Endothelial cell of umbilical vein (primary cell): ENCODE measurements at regions not wholly inside any gene's neighbourhood (a gene's known extent, or its start where the extent isn't known, plus 50 kb on each side); places are given as distances from the start of the nearest gene placed in this dataset.

Source experiments
- BruUV-seq: library from RNA; stranded (reverse); fragments of 400-500 nt; replicated peaks from 2 replicates; lab custom pipeline; 2021; lab: Mats Ljungman, UMichigan
- CTCF ChIA-PET: fragments of 300-600, 350-600 bp; sonication (Branson Sonifier 250); formaldehyde crosslinking; loops from one replicate; lab custom pipeline; 2021; ENCODE audit warnings: antibody characterized with exemption, inconsistent platforms; lab: Charles Lee
- POLR2A ChIA-PET: fragments of 300-600, 350-600 bp; sonication (Branson Sonifier 250); formaldehyde crosslinking; loops from one replicate; lab custom pipeline; 2021; ENCODE audit warnings: antibody characterized with exemption, inconsistent platforms; lab: Charles Lee
- DNase-seq: peaks from one replicate; pipeline ENCODE4 v3.0.0-alpha.2; 2011; ENCODE audit warnings: low read depth, low spot score
- FAIRE-seq: peaks from 2 replicates; lab custom pipeline; 2011; peaks lifted over from hg19 to GRCh38; lab: Jason Lieb, UNC
- H2AFZ ChIP-seq: 2 replicates; pipeline ENCODE4 v1.6.0; 2012; ENCODE audit warnings: low read depth, low read length, control low read depth, inconsistent platforms
- H3K27ac ChIP-seq: 2 replicates; pipeline ENCODE4 v1.5.1; 2011; ENCODE audit warnings: low read depth, mild to moderate bottlenecking, control low read depth, low read length, moderate library complexity; ENCODE audit not compliant: insufficient read depth
- H3K27me3 ChIP-seq, 2 experiments: 2 replicates each; pipeline versions ENCODE4 v1.6.0 to v1.6.1; 2011; ENCODE audit warnings: low read length in 2 of 2, mixed read lengths in 1 of 2; ENCODE audit not compliant: control insufficient read depth in 2 of 2, insufficient read depth in 2 of 2
- H3K36me3 ChIP-seq, 2 experiments: 2 replicates in 1 of 2; 3 replicates in 1 of 2; pipeline ENCODE4 v1.5.1; 2011; ENCODE audit warnings: low read length in 2 of 2, mild to moderate bottlenecking in 1 of 2, moderate library complexity in 1 of 2; ENCODE audit not compliant: control insufficient read depth in 2 of 2, insufficient read depth in 2 of 2; ENCODE audit errors: extremely low read depth in 1 of 2
- H3K4me1 ChIP-seq: 3 replicates; pipeline ENCODE4 v1.5.1; 2011; ENCODE audit warnings: mild to moderate bottlenecking, low read length; ENCODE audit not compliant: control insufficient read depth, insufficient read depth; ENCODE audit errors: extremely low read depth
- H3K4me2 ChIP-seq: 2 replicates; pipeline ENCODE4 v1.6.1; 2011; ENCODE audit warnings: low read length, control low read depth, mixed read lengths; ENCODE audit not compliant: insufficient read depth
- H3K4me3 ChIP-seq, 3 experiments: fragments of 200-600 bp in 1 of 3; sonication (generic), shearing (Covaris generic) in 1 of 3; replicated peaks in 1 of 3; 2 replicates each; pipeline ENCODE4 v1.5.1; 2011 to 2016; ENCODE audit warnings: control low read depth in 3 of 3, low read length in 3 of 3, mild to moderate bottlenecking in 2 of 3, inconsistent platforms in 1 of 3, low read depth in 1 of 3, moderate library complexity in 1 of 3; ENCODE audit not compliant: insufficient read depth in 1 of 3
- H3K79me2 ChIP-seq: 2 replicates; pipeline ENCODE4 v1.6.0; 2012; ENCODE audit warnings: low read length, inconsistent platforms; ENCODE audit not compliant: control insufficient read depth, insufficient read depth
- H3K9ac ChIP-seq: replicated peaks from 2 replicates; pipeline ENCODE3; 2011; ENCODE audit warnings: low read length, control low read depth; ENCODE audit not compliant: insufficient read depth; ENCODE audit errors: extremely low read depth
- H3K9me1 ChIP-seq: replicated peaks from 3 replicates; pipeline ENCODE4 v1.6.0; 2011; ENCODE audit warnings: mild to moderate bottlenecking, low read length; ENCODE audit not compliant: control insufficient read depth, insufficient read depth; ENCODE audit errors: extremely low read depth
- H3K9me3 ChIP-seq: replicated peaks from 2 replicates; pipeline ENCODE4 v1.5.1; 2012; ENCODE audit warnings: low read length, inconsistent platforms; ENCODE audit not compliant: control insufficient read depth, insufficient read depth
- H4K20me1 ChIP-seq: replicated peaks from 2 replicates; pipeline ENCODE3; 2011; ENCODE audit warnings: mild to moderate bottlenecking, low read length; ENCODE audit not compliant: control insufficient read depth, insufficient read depth; ENCODE audit errors: extremely low read depth
- CTCF ChIP-seq, 2 donors: IDR thresholded peaks; 1 replicate in 1 of 2; 2 replicates in 1 of 2; pipeline ENCODE4 v1.5.1; 2011; ENCODE audit warnings: low read length in 2 of 2, mild to moderate bottlenecking in 2 of 2, moderate library complexity in 2 of 2, control low read depth in 1 of 2, inconsistent platforms in 1 of 2, low read depth in 1 of 2; ENCODE audit not compliant: insufficient read depth in 1 of 2; ENCODE audit errors: extremely low read depth in 1 of 2
- EZH2 ChIP-seq: IDR thresholded peaks from 2 replicates; pipeline ENCODE4 v1.6.1; 2012; ENCODE audit warnings: borderline replicate concordance, low read depth, mild to moderate bottlenecking, moderate library complexity, low read length, inconsistent platforms; ENCODE audit not compliant: severe bottlenecking
- FOS ChIP-seq: IDR thresholded peaks from 2 replicates; pipeline ENCODE4 v1.6.1; 2011; ENCODE audit warnings: mild to moderate bottlenecking, low read length, moderate library complexity, borderline replicate concordance; ENCODE audit not compliant: insufficient read depth
- GATA2 ChIP-seq: IDR thresholded peaks from 2 replicates; pipeline ENCODE4 v1.7.0; 2011; ENCODE audit warnings: low read depth, mild to moderate bottlenecking, moderate library complexity, mixed read lengths, low read length; ENCODE audit not compliant: insufficient read length, insufficient read depth
- JUN ChIP-seq: IDR thresholded peaks from 2 replicates; pipeline ENCODE4 v1.6.1; 2011; ENCODE audit warnings: borderline replicate concordance, low read depth; ENCODE audit not compliant: insufficient read length, insufficient read depth
- MAX ChIP-seq: IDR thresholded peaks from 2 replicates; pipeline ENCODE4 v1.6.1; 2011; ENCODE audit not compliant: insufficient read depth, insufficient read length
- MYC ChIP-seq: IDR thresholded peaks from one replicate; pipeline ENCODE4 v1.6.1; 2011; ENCODE audit warnings: mild to moderate bottlenecking, low read depth, low read length
- POLR2A ChIP-seq: IDR thresholded peaks from 2 replicates; pipeline ENCODE4 v1.6.1; 2012; ENCODE audit warnings: low read depth, mild to moderate bottlenecking, control low read depth, low read length
- POLR2AphosphoS5 ChIP-seq: IDR thresholded peaks from 2 replicates; pipeline ENCODE4 v1.6.1; 2012; ENCODE audit warnings: low read depth, mild to moderate bottlenecking, control low read depth, low read length, moderate library complexity; ENCODE audit not compliant: insufficient read depth
- dilution Hi-C: fragments of 300-500 bp; cut with MboI; formaldehyde crosslinking; loops from one replicate; pipeline ENCODE4 v1.15.0; 2019; ENCODE audit warnings: low sequenced_read_pairs; ENCODE audit not compliant: extremely low pct_ligation_motif_present
- intact Hi-C: fragments of 100-400 bp; cut with micrococcal nuclease; formaldehyde crosslinking; loops from one replicate; pipeline ENCODE4 v1.10.0; 2022

- Histone ChIP-seq H2AFZ (no peak overlapping the region), H3K79me2 (no peaks in the 10 kb centered on the region), H4K20me1 (no peaks in the 10 kb centered on the region), H3K27ac (no peak overlapping the region), H3K9me1 (no peaks in the 10 kb centered on the region), H3K4me3 (no peak overlapping the region), H3K27me3 (no peaks in the 10 kb centered on the region), H3K9ac (no peak overlapping the region), H3K4me1 (no peaks in the 10 kb centered on the region), H3K4me2 (no peak overlapping the region), H3K36me3 (no peaks in the 10 kb centered on the region), H3K9me3 (no peaks in the 10 kb centered on the region)
- BruUV-seq: no TSS peak
- no peak for FAIRE-seq
- no peak for TF ChIP-seq CTCF (IDR thresholded peaks at IDR 0.05; ENCODE audit: extremely low read depth in 1 of 2, insufficient read depth in 1 of 2, low read depth in 1 of 2, low read length in 2 of 2)
- no peak for TF ChIP-seq JUN
- no peak for TF ChIP-seq MAX
- TF ChIP-seq GATA2: no peak
- TF ChIP-seq FOS: no peak
- TF ChIP-seq EZH2: no peak
- no peak for TF ChIP-seq POLR2AphosphoS5
- no peak for TF ChIP-seq POLR2A
- TF ChIP-seq MYC: no peak
- ChIA-PET CTCF (no interaction called here), POLR2A (no interaction called here)
- no peak for DNase-seq
- dilution Hi-C loops: no loop called here
- intact Hi-C loops: no loop called here
Measured at GRCh38 chrX:69232945-69233344, 67.7 kb upstream of the PJA1 start.
